ENCODE measurements at regions not wholly inside any gene's neighbourhood (a gene's known extent, or its start where the extent isn't known, plus 50 kb on each side); places are given as distances from the start of the nearest gene placed in this dataset.

DNA sequence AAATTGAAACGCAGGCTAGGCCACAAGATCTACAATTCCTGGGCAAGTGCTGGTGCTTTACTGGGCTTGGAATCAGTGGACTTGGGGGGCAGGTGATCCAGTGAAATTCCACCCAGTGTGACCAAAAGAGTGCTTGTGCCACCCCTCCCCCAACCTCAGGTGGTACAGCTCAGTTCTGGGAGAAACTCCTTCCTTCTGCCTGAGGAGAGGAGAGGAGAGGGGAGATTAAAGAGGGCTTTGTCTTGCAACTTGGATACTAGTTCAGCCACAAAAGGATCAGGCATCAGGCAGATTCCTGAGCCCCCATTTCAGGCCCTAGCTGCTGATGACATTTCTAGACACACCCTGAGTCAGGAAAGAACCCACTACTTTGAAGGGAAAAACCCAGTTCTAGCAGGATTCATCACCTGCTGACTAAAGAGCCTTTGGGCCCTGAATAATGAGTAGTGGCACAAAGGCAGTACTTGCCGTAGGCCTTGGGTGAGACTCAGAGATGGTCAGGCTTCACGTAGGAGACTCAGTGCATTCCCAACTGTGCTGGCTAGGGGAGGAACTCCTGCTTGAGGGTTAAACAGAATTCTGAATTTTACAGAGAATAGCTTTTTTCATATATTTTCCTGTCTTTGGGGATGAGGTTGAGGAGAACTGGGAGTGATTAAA lies 446.7 kb downstream of the BMP2 start:
- TF ChIP-seq, protein P1, sequence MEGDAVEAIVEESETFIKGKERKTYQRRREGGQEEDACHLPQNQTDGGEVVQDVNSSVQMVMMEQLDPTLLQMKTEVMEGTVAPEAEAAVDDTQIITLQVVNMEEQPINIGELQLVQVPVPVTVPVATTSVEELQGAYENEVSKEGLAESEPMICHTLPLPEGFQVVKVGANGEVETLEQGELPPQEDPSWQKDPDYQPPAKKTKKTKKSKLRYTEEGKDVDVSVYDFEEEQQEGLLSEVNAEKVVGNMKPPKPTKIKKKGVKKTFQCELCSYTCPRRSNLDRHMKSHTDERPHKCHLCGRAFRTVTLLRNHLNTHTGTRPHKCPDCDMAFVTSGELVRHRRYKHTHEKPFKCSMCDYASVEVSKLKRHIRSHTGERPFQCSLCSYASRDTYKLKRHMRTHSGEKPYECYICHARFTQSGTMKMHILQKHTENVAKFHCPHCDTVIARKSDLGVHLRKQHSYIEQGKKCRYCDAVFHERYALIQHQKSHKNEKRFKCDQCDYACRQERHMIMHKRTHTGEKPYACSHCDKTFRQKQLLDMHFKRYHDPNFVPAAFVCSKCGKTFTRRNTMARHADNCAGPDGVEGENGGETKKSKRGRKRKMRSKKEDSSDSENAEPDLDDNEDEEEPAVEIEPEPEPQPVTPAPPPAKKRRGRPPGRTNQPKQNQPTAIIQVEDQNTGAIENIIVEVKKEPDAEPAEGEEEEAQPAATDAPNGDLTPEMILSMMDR (IDR thresholded peaks at IDR 0.05) = no peak
- no peak for TF ChIP-seq POLR2AphosphoS5 (IDR thresholded peaks at IDR 0.05)

Data from transverse colon (tissue), 4 donors.